RCC 7860 (cell line): ENCODE measurements at regions not wholly inside any gene's neighbourhood (a gene's known extent, or its start where the extent isn't known, plus 50 kb on each side); places are given as distances from the start of the nearest gene placed in this dataset.

Experiments
- DNase-seq: peaks from one replicate; pipeline ENCODE4 v3.0.0-alpha.2; 2015; ENCODE audit warnings: low spot score
- FAIRE-seq: peaks from 2 replicates; lab custom pipeline; 2012; peaks lifted over from hg19 to GRCh38; lab: Jason Lieb, UNC

- DNase-seq: no peak
- no peak for FAIRE-seq
These were observed 244.9 kb upstream of the AGA start for GRCh38 chr4:177687117-177687516.

- FAIRE-seq (no peak), DNase-seq (no peak)
These were observed 250.7 kb upstream of the AGA start for GRCh38 chr4:177692907-177693306.

- DNase-seq (no peak), FAIRE-seq (no peak)
These were observed 254.3 kb upstream of the AGA start for GRCh38 chr4:177696438-177696966.

GRCh38 chr4:177699365-177700213, 257.4 kb upstream of the AGA start:
- DNase-seq (peak; percentile 74), FAIRE-seq (peak; percentile 89)

GRCh38 chr4:177706916-177707315, 264.7 kb upstream of the AGA start:
- no peak for FAIRE-seq
- no peak for DNase-seq

- DNase-seq: no peak
- FAIRE-seq: no peak
These were observed 271.2 kb upstream of the AGA start for GRCh38 chr4:177713454-177713853.

GRCh38 chr4:177717407-177717806, 275.2 kb upstream of the AGA start:
- FAIRE-seq (no peak), DNase-seq (no peak)

GRCh38 chr4:177718514-177718913, 276.3 kb upstream of the AGA start:
- no peak for FAIRE-seq

GRCh38 chr4:177726111-177726510, 283.9 kb upstream of the AGA start:
- peak; percentile 58 for FAIRE-seq
- peak; percentile 5 for DNase-seq

More at GRCh38 chr4:177718514-177718913, 276.3 kb upstream of the AGA start:
- DNase-seq: no peak

GRCh38 chr4:177728361-177729152, 286.3 kb upstream of the AGA start:
- DNase-seq: peak; percentile 10
- FAIRE-seq: no peak

GRCh38 chr4:177729681-177730080, 287.4 kb upstream of the AGA start:
- FAIRE-seq (no peak), DNase-seq (no peak)

GRCh38 chr4:177737387-177737940, 295.2 kb upstream of the AGA start:
- FAIRE-seq: peak; percentile 89
- peak; percentile 72 for DNase-seq

- peak; percentile 4 for DNase-seq
- FAIRE-seq: no peak
These were observed 298.3 kb upstream of the AGA start for GRCh38 chr4:177740563-177740962.

GRCh38 chr4:177759729-177760128, 317.5 kb upstream of the AGA start:
- no peak for FAIRE-seq
- DNase-seq: no peak

GRCh38 chr4:177761692-177762091, 319.5 kb upstream of the AGA start:
- DNase-seq (no peak), FAIRE-seq (no peak)

GRCh38 chr4:177769155-177769554, 326.9 kb upstream of the AGA start:
- DNase-seq: no peak
- FAIRE-seq: no peak

GRCh38 chr4:177770776-177771175, 328.5 kb upstream of the AGA start:
- no peak for FAIRE-seq
- DNase-seq: no peak

- DNase-seq: no peak
- FAIRE-seq: no peak
These were observed 329.4 kb upstream of the AGA start for GRCh38 chr4:177771645-177772044.

- DNase-seq (no peak), FAIRE-seq (no peak)
These were observed 336.4 kb upstream of the AGA start for GRCh38 chr4:177778623-177779022.

GRCh38 chr4:177785000-177785399, 342.8 kb upstream of the AGA start:
- DNase-seq (no peak), FAIRE-seq (no peak)

GRCh38 chr4:177789610-177790009, 347.4 kb upstream of the AGA start:
- FAIRE-seq (no peak), DNase-seq (no peak)
